AG10803 (cell line): ENCODE measurements at regions not wholly inside any gene's neighbourhood (a gene's known extent, or its start where the extent isn't known, plus 50 kb on each side); places are given as distances from the start of the nearest gene placed in this dataset.
"Not testable (repeated sequence)": the region's sequence is repeated elsewhere in the genome, so short reads cannot be mapped to it uniquely, and the experiment has no call there.

Source experiments
- DNase-seq: peaks from one replicate; pipeline ENCODE4 v3.0.0; 2010; ENCODE audit warnings: low read depth
- H3K4me3 ChIP-seq: 2 replicates; pipeline ENCODE4 v1.5.1; 2011; ENCODE audit warnings: mild to moderate bottlenecking, low read length, control low read depth
- CTCF ChIP-seq: conservative IDR thresholded peaks from 2 replicates; pipeline ENCODE4 v1.5.1; 2011; ENCODE audit warnings: mild to moderate bottlenecking, low read length, control low read depth, inconsistent platforms

GRCh38 chr11:15346907-15347306 is 232.2 kb downstream of the INSC start:
- no peak overlapping the region for H3K4me3 ChIP-seq
- TF ChIP-seq CTCF = no peak
- no peak for DNase-seq

GRCh38 chr11:15347969-15348734 is 233.4 kb downstream of the INSC start:
- no peak for TF ChIP-seq CTCF
- no peak overlapping the region for H3K4me3 ChIP-seq
- no peak for DNase-seq

GRCh38 chr11:15349413-15349812 is 234.7 kb downstream of the INSC start:
- no peak for TF ChIP-seq CTCF
- no peak for DNase-seq

GRCh38 chr11:15361316-15361715 is 246.6 kb downstream of the INSC start:
- H3K4me3 ChIP-seq = no peak overlapping the region
- DNase-seq = no peak
- no peak for TF ChIP-seq CTCF

More at GRCh38 chr11:15349413-15349812, 234.7 kb downstream of the INSC start:
- H3K4me3 ChIP-seq = no peak overlapping the region

GRCh38 chr11:15365286-15365685 is 250.6 kb downstream of the INSC start:
- not testable (repeated sequence) for DNase-seq

GRCh38 chr11:15367695-15368094 is 253.0 kb downstream of the INSC start:
- no peak for TF ChIP-seq CTCF
- H3K4me3 ChIP-seq = no peak overlapping the region
- no peak for DNase-seq

More at GRCh38 chr11:15365286-15365685, 250.6 kb downstream of the INSC start:
- not testable (repeated sequence) for H3K4me3 ChIP-seq

GRCh38 chr11:15370495-15371147 is 255.9 kb downstream of the INSC start:
- DNase-seq = no peak
- no peak for TF ChIP-seq CTCF
- no peak overlapping the region for H3K4me3 ChIP-seq
